Suppressor macrophage treated with lipopolysaccharide for 4 hours (primary cell): ENCODE measurements at regions not wholly inside any gene's neighbourhood (a gene's known extent, or its start where the extent isn't known, plus 50 kb on each side); places are given as distances from the start of the nearest gene placed in this dataset.

Experiments
- DNase-seq: peaks from one replicate; pipeline ENCODE4 v3.0.0-alpha.2; 2020

GRCh38 chr1:234932106-234932505, 196.5 kb downstream of the TOMM20 start:
- DNase-seq = no peak

DNA sequence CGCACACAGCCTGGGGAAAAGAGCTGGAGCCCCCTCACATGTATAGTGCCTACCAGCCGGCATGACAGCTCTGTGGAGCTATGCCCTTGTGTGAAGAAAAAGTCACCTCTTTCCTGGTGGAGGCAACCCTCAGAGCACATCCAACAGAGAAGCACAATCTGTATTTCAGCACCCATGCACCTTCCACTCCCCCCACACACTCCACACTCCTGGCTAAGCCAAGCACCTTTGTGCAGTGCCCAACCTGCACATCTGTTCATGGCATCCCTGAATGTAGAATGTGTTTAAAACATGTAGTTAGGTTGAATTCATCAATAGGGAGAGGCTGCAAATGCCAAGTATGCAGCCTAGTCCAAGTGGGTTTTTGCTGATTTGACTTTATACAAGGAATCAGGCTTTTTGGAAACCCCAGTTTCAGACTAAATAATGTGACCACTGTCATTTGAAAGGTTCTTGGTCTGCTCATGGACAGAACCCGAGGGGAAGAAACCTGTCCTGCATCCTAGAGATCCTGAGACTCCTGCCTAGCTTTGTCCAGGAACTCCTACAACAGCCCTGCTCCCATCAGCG, 197.1 kb downstream of the TOMM20 start:
- no peak for DNase-seq

DNA sequence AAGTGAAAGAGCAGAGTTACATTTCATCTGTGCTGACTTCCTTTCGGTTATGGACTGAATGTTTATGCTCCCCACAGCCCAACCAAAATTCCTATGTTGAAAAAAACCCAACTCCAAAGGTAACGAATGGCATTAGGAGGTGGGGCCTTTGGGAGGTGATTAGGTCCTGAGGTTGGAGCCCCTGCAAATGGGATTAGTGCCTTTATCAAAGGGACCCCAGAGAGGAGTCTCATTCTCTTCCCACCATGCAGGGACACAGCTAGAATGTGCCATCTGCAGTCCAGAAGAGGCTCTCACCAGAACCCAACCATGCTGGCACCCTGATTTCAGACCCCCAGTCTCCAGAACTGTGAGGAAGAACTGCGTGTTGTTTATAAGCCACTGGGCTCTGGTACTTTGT, 199.3 kb downstream of the TOMM20 start:
- no peak for DNase-seq

GRCh38 chr1:234928642-234929041, 200.0 kb downstream of the TOMM20 start:
- no peak for DNase-seq

- DNase-seq = no peak
Measured at GRCh38 chr1:234927971-234928640, 200.5 kb downstream of the TOMM20 start.

DNA sequence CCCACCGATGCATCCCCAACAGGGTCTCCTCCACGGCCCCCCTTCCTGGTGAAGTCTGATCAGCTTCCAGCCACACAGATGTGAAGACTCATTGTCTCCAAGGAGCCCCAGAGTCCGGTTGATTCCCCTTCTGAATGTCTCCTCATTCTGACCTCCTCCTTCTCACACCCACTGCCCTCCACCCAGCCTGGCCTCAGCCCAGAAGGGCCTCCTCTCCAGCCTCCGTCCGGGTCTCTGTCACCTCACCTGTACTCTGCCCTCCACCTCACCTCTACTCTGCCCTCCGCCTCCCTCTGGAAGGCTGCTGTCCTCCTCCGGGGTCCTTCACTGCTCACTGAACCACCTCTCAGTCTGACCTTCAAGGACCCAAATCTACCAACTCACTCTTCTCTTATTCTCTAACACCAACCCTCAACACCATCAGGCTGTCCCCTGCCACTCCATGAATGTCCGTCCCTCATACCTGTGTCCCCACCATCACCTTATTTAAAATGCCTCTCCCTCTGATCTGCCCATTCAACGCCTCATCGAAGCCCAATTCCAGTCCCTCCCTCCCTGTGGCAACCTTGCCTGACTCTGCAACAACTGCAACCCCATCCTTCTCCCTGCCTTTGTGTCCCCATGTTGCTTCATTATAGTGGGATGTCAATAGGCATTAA, 201.2 kb downstream of the TOMM20 start:
- no peak for DNase-seq

DNA sequence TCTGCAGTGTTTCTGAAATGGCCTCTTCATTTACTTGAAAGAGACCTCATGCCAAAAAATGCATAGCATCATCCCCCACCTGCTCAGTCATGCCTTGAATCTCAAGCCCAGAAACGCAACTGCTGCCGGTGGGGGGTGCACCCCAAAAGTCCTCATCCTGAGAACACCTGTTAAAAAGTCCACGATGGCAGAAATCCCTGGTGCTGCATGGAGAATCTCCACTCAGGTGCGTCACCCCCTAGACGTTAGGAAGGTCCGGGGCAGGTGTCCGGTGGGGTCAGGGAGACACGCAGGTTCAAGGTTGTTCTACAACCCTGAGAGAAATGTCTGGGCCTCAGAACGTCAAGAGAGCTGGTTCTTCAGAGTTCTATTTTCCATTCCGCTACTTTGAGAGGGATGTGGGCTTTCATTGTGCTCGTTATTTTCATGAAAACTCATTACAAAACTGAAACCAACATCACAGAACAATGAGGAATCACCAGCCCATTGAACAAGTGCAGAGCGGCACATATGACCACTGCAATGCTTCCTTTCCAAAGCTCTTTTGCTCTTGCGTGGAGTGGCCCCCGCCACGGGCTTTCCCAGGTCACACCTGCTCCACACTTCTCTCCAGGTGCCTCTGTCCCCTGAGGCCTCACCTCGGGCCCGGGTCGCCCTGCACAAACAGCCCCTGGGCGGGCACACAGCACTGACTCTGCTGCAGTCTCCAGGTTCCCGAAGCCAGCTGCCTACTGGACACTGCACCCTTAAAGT, 201.9 kb downstream of the TOMM20 start:
- peak; percentile 88 for DNase-seq

DNA sequence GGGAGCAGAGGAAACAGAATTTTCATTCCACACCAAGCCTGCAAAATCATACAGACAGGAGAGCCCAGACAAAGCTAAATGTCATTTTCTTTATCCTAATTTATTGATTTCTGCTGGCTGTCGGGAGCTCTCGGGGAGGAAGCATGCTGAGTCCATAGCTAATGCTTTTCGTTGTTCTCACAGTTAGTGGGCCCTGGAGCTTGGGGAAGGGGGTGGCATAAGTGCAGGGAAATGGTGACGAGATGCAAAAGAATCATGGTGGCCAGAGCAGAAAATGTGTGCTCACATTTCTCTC, 202.4 kb downstream of the TOMM20 start:
- no peak for DNase-seq

DNA sequence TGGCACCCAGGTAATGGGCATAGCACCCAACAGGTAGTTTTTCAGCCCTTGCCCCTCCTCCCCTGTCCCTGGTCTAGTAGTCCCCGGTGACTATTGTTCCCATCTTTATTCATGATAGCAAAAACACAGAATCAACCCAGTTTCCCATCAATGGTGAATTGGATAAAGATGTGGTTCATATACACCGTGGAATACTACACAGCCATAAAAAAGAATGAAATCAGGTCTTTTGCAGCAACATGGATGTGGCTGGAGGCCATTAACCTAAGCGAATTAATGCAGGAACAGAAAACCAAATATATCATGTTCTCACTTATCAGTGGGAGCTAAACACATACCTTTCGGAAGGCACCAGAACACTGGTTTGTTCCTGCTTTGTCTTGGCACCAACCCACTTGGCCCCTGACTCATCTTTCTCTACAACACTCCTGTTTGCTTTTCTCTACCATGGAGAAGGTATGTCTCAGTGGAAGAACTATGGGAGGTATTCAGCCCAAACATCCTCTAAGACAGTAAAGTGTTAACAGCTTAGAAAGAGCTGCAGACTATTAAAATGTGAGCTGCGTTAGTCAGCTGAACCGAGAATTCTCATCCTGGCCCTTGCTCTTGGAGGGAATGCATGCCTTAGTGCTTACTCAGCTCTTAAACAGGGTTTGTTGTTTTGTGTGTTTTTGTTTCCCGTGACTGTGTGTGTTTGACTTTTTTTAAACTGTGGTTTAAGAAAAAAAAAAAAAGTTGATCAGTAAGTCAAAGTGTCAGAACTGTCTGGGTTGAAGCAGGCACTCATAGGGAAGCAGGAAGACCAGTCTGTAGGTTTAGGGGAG, 203.0 kb downstream of the TOMM20 start:
- peak; percentile 25 for DNase-seq

DNA sequence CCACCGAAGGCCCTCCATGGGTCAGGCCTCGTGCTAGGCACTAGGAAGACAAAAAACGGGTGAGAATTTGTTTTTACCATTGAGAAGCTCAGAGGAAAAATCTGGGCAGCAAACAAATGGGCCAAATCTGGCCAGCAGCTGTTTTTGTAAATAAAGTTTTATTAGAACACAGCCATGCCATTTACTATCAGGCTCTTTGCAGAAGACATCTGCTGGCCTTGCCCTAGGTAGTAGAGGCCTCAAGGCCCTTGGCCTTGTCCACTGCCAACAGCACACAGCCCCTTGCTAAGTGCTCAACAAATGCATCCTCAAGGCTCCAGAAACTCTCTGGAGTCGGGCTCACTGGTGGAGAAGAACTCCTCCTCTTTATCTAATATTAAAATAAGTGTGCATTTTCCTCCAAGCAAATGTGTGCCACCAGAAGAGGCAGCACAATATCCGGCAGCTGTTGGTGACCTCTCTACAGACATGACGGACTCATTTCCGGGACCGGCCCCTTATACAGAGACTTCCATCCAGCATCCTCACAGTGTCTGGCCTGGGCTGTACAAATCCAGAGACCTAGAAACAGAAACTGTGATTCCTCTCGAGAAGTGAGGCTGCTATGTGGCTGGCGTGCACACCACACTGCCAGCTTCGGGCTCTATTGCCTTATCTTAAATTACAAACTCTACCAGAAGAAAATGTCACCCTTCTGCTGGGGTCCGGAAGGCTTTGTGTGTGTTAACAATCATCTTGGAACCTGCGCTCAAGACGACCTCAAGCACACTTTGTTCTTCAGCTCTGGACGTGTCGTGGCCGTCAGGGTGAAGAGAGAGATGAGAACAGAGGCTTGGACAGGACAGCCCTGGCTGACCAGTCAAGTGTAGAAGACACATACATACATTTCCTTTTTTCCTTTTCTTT, 203.9 kb downstream of the TOMM20 start:
- DNase-seq = peak; percentile 55

GRCh38 chr1:234923626-234924025, 205.0 kb downstream of the TOMM20 start:
- no peak for DNase-seq

- no peak for DNase-seq
Measured at GRCh38 chr1:234922987-234923386, 205.7 kb downstream of the TOMM20 start.

- no peak for DNase-seq
Measured at GRCh38 chr1:234921266-234922062, 207.2 kb downstream of the TOMM20 start.

DNA sequence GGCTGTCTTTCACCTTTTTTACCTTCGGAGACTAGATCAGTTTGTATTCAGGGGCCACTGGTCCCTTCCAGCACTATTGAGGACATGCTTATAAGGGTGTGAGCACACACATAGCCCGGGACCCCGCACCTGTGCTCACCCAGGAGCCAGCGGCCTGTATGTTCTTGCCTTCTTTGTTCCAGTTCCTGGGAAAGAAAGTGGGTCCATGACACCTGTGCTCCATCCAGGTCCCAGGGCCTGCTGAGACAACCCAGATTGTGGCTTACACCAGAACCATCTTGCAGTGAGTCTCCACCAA, 207.8 kb downstream of the TOMM20 start:
- no peak for DNase-seq

DNA sequence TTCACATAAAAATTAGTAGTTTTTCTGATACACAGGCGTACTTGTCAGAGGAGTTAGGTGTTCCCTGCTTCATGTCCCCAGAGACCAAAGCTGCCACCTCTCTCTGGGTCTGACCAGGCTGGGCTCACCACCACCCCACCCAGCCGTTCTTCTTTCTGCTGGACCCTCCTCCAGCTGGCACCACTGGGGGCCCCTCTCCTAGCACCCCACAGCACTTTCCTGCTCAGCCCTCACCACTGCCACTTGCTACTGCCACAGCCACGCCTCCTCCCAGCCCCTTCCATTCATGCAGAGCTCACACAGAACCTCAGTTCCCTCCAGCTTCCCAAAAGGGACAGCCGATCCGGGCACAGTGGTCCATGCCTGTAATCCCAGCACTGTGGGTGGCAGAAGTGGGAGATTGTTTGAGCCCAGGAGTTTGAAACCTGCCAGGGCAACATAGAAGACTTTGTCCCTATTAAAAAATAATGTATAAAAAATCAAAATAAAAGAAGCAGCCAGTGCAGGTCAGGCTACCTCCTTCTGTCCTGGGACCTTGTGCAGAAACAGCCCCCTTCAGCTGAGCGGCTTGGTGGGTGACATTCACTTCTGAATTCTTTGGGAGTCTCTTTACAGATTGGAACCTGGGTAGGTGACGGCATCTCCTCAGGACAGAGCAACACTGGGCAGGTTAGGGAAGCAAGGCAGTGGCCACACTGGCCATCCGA, 208.3 kb downstream of the TOMM20 start:
- no peak for DNase-seq

GRCh38 chr1:234918961-234919761, 209.5 kb downstream of the TOMM20 start:
- no peak for DNase-seq

GRCh38 chr1:234918181-234918841, 210.3 kb downstream of the TOMM20 start:
- peak; percentile 23 for DNase-seq

GRCh38 chr1:234917495-234918180, 211.0 kb downstream of the TOMM20 start:
- DNase-seq = no peak

GRCh38 chr1:234916840-234917239, 211.8 kb downstream of the TOMM20 start:
- no peak for DNase-seq
